HCT116 (cell line): ENCODE measurements at regions not wholly inside any gene's neighbourhood (a gene's known extent, or its start where the extent isn't known, plus 50 kb on each side); places are given as distances from the start of the nearest gene placed in this dataset.

Source experiments
- CEBPB ChIP-seq: IDR thresholded peaks from 2 replicates; pipeline ENCODE4 v1.6.1; 2012; ENCODE audit warnings: low read depth
- CTCF ChIP-seq, 3 experiments: fragments of 200-600 bp in 1 of 3; sonication (generic) in 1 of 3; IDR thresholded peaks in 2 of 3; conservative IDR thresholded peaks in 1 of 3; 2 replicates each; pipeline ENCODE4 v1.5.1; 2012 to 2017; ENCODE audit warnings: low read depth in 2 of 3, low read length in 2 of 3, antibody characterized with exemption in 1 of 3, borderline replicate concordance in 1 of 3, control low read depth in 1 of 3, mild to moderate bottlenecking in 1 of 3, mixed read lengths in 1 of 3, mixed run types in 1 of 3, moderate library complexity in 1 of 3; ENCODE audit not compliant: insufficient read depth in 1 of 3
- ELF1 ChIP-seq: IDR thresholded peaks from 2 replicates; pipeline ENCODE4 v1.6.1; 2012; ENCODE audit warnings: low read depth, borderline replicate concordance
- EZH2 ChIP-seq: fragments of 200-600 bp; sonication (generic); IDR thresholded peaks from 2 replicates; pipeline ENCODE4 v1.6.1; 2017; ENCODE audit warnings: antibody characterized with exemption, mixed run types
- EZH2phosphoT487 ChIP-seq: fragments of 200-600 bp; IDR thresholded peaks from 2 replicates; pipeline ENCODE4 v1.6.1; 2018; ENCODE audit warnings: antibody characterized with exemption, borderline replicate concordance
- POLR2A ChIP-seq: IDR thresholded peaks from 2 replicates; pipeline ENCODE4 v1.7.0; 2011; ENCODE audit warnings: borderline replicate concordance; ENCODE audit not compliant: insufficient read depth, insufficient read length; ENCODE audit errors: extremely low read depth
- POLR2AphosphoS5 ChIP-seq: IDR thresholded peaks from 2 replicates; pipeline ENCODE4 v1.6.1; 2011; ENCODE audit warnings: mild to moderate bottlenecking, low read depth, low read length, moderate library complexity
- RAD21 ChIP-seq: IDR thresholded peaks from 2 replicates; pipeline ENCODE4 v1.6.1; 2012; ENCODE audit warnings: low read depth, mild to moderate bottlenecking
- ZNF274 ChIP-seq: fragments of 200-500 bp; sonication (Bioruptor generic); IDR thresholded peaks from 2 replicates; pipeline ENCODE4 v1.6.1; 2014; ENCODE audit warnings: mild to moderate bottlenecking, low read depth, low read length, inconsistent platforms

- TF ChIP-seq EZH2phosphoT487 (no peak), POLR2AphosphoS5 (no peak), CTCF (IDR thresholded peaks at IDR 0.05 in 2 of 3, conservative IDR thresholded peaks at IDR 0.05 in 1 of 3; ENCODE audit: borderline replicate concordance in 1 of 3, insufficient read depth in 1 of 3, low read depth in 2 of 3, low read length in 2 of 3) (no peak), POLR2A (no peak), ELF1 (no peak), EZH2 (no peak), CEBPB (no peak), ZNF274 (no peak), RAD21 (no peak)
Measured at GRCh38 chr11:8746331-8746974, 63.9 kb downstream of the RPL27A start.
